ENCODE measurements at regions not wholly inside any gene's neighbourhood (a gene's known extent, or its start where the extent isn't known, plus 50 kb on each side); places are given as distances from the start of the nearest gene placed in this dataset.

DNA sequence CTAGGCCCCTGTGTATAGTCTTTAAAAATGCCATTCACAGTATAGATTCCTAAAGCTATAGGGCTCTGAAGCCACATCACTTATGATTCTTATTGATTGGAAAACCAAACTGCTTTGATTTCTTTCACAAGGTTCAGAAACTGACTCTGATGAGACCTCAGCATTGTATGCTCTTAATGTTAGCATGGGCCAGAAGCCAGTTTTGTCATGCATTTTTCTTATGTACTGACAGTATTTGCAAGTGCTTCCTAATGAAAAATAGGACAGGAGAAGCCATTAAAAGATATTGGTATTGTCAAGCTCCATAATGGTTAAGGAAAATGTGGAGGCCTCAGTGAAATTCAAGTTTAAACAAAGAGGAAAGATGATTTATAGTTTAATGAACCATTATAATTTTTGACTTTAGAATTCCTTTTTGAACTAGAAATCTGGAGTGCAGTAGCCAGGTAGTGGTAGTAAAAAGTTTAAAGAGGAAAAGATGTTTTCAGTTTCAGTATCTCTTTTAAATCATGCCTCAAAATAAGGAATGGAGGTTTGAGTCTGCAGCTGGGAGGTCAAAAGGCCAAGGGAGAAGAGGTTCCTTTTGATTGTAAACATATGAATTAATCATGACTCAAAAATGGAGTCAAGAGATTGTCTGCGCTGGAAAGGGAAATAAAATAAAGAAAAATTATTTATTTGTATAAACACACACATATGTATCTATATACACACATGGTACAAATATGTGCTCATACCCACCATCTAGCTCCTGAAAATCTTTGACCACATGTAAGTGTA is 388.1 kb upstream of the PRICKLE1 start:
- TF ChIP-seq, protein P1, sequence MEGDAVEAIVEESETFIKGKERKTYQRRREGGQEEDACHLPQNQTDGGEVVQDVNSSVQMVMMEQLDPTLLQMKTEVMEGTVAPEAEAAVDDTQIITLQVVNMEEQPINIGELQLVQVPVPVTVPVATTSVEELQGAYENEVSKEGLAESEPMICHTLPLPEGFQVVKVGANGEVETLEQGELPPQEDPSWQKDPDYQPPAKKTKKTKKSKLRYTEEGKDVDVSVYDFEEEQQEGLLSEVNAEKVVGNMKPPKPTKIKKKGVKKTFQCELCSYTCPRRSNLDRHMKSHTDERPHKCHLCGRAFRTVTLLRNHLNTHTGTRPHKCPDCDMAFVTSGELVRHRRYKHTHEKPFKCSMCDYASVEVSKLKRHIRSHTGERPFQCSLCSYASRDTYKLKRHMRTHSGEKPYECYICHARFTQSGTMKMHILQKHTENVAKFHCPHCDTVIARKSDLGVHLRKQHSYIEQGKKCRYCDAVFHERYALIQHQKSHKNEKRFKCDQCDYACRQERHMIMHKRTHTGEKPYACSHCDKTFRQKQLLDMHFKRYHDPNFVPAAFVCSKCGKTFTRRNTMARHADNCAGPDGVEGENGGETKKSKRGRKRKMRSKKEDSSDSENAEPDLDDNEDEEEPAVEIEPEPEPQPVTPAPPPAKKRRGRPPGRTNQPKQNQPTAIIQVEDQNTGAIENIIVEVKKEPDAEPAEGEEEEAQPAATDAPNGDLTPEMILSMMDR (conservative IDR thresholded peaks at IDR 0.05 in 1 of 2, IDR thresholded peaks at IDR 0.05 in 1 of 2; ENCODE audit: low read depth in 1 of 2, low read length in 2 of 2): no peak
- TF ChIP-seq EZH2 (IDR thresholded peaks at IDR 0.05; ENCODE audit: low read length, missing control alignments): no peak

All from fibroblast of lung (primary cell).